ENCODE measurements at regions not wholly inside any gene's neighbourhood (a gene's known extent, or its start where the extent isn't known, plus 50 kb on each side); places are given as distances from the start of the nearest gene placed in this dataset.
"Not testable (repeated sequence)": the region's sequence is repeated elsewhere in the genome, so short reads cannot be mapped to it uniquely, and the experiment has no call there.

DNA sequence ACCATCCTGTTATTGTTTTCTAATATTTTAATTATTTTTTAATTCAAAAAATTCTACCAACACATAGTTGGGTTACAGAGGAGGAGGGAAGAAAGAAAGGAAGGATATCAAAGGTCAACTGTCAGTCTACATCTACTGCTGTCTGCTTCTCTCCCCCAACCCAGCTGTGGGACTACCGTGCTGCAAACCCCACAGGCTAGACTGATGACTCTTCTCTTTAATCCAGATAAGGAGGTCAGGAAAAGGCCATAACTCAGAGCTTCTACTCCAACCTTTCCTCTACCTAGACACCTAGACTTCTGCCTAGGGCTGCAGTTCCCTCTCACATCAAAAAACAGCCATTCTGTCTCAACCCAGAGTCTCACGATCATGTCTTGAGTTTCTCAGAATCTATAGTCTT lies 124.2 kb upstream of the ETV3 start:
- no peak for DNase-seq (ENCODE audit: low spot score)

DNA sequence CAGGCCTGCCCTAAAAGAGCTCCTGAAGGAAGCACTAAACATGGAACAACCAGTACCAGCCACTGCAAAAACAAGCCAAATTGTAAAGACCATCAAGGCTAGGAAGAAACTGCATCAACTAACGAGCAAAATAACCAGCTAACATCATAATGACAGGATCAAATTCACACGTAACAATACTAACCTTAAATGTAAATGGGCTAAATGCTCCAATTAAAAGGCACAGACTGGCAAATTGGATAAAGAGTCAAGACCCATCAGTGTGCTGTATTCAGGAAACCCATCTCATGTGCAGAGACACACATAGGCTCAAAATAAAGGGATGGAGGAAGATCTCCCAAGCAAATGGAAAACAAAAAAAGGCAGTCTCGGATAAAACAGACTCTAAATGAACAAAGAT lies 117.7 kb upstream of the ETV3 start:
- not testable (repeated sequence) for DNase-seq (ENCODE audit: low spot score)

DNA sequence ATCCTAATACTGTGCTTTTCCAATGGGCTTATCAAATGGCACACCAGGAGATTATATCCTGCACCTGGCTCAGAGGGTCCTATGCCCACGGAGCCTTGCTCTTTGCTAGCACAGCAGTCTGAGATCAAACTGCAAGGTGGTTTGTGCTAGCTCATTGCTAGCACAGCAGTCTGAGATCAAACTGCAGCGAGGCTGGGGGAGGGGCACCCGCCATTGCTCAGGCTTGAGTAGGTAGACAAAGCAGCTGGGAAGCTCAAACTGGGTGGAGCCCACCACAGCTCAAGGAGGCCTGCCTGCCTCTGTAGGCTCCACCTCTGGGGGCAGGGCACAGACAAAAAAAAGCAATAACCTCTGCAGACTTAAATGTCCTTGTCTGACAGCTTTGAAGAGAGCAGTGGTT lies 116.0 kb upstream of the ETV3 start:
- DNase-seq (ENCODE audit: low spot score): not testable (repeated sequence)

DNA sequence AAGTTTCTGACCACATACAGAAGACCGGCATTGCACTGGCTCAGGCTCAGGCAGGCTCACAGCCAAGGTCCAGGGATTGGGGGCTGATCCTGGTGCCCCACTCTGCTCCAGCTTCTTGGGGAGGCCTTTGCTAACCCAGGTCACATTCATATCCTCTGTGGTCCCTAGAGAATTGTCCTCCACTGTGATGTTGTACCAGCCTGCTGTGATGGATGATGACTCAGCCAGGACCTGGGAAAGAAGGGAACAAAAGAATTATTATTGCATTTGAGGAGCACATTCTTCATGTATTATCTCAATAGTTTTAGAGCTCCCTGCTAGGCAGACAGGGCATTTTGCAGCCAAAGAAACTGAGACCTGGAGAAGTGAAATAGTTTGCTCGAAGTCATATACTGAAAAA lies 114.3 kb upstream of the ETV3 start:
- DNase-seq (ENCODE audit: low spot score): no peak

DNA sequence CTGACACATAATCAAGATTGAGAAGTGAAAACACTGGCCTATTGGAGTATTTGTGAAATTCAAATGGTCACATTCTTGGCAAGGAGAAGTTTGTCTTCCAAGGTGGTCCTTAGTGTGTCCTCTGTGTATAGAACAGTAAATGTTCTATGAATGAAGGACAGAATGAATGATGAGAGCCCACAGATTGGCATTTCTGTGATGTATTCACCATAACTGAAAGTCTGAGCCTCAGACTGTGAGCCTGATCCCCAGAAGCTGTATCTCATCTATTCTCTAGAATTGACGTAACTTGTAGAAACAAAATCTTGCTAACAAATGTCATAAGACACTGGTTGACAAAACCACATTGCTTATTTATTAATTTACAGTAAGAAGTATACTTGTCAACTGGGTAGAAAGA lies 111.5 kb upstream of the ETV3 start:
- no peak for DNase-seq (ENCODE audit: low spot score)

DNA sequence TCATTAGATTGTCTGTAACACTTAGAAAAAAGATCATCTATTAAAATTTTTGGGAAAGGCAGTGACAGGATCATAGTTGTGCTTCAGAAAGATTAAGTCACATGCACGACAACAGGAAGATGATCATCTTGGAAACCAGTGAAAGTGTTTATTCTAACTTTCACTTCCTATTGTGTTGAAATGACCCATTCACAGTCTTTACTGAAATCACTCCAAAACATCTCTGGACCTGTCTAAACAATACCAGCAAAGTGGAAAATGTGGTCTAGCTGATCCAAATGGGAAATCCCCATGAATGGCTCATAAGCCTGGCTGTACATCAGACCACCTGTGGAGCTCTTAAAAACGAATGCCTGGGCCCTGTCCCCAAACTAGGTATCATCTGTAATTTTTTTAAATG lies 111.1 kb upstream of the ETV3 start:
- no peak for DNase-seq (ENCODE audit: low spot score)

DNA sequence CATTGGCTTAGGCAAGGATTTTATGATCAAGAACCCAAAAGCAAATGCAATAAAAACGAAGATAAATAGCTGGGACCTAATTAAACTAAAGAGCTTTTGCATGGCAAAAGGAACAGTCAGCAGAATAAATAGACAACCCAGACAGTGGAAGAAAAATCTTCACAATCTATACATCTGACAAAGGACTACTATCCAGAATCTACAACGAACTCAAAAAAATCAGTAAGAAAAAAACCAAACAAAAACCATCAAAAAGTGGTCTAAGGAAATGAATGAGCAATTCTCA lies 109.5 kb upstream of the ETV3 start:
- not testable (repeated sequence) for DNase-seq (ENCODE audit: low spot score)

DNA sequence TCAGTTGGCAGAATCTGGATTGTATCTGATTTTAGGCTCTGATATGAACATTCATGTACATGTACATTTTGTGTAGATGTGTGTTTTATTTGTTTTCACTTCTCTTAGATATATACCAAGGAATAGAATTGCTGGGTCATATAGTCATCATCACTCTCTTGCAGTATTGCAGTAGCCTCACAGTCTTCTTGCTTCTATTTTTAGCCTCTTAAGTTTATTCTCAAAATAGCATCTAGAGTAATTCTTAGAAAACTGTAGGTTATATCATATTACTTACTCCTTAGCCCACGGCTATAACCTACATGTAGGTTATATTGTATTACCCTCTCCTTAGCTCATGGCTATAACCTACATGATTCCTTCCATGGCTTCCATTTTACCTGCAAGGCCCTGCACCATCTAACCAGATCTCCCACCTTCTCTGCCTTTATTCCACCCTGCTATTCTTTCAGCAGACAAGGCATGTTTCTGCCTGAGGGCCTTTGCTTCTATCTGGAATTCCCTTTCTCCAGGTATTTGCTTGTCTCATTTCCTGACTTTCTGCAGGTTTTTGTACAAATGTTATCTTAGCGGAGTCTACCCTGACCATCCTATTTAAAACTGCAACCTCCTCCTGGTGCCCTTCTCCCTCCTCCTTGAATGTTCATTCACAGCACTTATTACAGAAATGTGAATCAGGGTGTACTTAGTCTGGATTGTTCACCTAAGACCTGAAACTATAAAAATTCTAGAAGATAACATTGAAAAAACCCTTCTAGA lies 109.0 kb upstream of the ETV3 start:
- DNase-seq (ENCODE audit: low spot score): no peak

DNA sequence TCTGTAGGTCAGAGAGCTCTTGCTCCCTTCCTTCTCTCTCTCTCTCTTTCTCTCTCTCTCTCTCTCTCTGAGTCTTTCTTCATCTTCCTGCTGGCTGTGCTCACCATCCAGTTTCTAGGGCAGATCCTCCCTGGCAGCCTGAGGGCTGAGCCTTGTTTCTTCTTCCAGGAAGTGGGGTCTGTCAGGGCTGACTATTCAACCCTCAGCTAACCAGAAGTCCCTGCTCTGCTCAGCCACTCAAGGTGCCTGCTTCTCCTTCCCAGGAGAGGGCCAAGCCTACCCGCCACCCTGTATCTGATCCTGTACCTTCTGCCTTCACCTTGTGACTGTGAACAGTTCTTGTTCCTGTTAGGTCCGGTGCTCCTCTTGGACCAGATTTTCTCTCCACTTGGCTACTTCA lies 107.6 kb upstream of the ETV3 start:
- no peak for DNase-seq (ENCODE audit: low spot score)

DNA sequence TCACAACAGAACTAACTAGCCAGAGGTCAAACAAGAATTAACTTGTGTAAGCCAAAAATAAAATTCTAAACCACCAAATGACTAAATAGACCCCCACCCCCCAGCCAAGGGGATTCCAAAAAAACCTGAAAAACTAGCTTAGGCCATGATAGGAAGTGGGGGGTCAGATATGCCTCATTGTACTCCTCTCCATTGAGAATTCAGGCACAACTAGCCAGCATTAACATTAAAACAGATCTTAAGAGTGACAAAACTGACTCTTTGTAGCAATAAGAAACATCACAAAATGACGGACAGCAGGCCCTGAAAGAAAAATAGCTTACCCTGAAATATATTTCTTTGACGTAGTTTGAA lies 103.0 kb upstream of the ETV3 start:
- DNase-seq (ENCODE audit: low spot score): no peak

DNA sequence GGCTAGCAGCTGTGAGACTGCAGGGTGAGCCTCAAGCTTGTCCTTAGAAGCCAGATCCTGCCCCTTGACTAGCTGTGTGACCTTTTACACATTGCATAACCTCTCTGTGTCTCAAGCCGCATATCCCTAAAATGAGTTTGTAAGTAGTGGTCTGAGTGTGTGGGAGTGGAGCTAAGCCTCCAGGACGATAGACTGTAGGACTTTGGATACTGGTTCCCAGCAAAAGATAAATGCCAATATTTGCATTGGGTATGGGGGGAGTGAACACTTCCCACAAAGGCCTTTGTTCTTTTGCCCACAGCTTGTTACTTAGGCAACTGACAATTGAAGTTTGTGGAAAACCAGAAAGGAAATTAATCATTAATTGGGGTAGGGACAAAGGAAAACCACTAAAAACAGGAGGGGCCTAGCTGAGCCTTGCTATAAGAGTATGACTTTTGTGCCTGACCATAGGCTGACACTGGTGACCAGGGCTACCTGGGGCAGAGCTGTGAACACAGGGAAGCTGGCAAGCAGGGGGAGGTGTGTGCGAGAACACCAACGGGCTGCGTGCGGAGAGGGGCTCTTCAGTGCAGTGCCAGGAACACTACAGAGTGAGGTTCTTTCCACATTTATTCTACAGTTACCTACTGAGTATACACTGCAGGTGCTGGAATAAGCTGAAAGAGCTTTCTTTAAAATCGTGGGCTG lies 102.4 kb upstream of the ETV3 start:
- DNase-seq (ENCODE audit: low spot score): no peak

DNA sequence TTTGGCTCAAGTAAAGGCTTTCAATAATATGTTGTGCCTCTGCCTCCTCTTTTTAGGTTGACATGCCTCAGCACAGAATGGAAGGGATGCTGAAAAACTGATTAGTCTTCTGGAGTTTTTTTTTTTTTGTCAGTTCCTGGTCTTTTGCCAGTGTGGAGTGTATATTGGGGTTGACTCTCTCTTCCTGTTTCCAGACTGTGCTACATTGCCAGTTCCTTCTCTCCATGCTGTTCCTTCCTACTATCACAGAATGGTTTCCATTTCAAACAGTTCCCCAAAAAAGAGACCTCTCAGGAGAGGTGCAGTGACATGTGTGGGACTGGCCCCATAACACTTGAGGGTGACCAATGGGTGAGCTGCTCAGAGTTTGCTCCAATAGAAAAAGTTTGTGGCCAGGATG lies 101.7 kb upstream of the ETV3 start:
- DNase-seq (ENCODE audit: low spot score): no peak

DNA sequence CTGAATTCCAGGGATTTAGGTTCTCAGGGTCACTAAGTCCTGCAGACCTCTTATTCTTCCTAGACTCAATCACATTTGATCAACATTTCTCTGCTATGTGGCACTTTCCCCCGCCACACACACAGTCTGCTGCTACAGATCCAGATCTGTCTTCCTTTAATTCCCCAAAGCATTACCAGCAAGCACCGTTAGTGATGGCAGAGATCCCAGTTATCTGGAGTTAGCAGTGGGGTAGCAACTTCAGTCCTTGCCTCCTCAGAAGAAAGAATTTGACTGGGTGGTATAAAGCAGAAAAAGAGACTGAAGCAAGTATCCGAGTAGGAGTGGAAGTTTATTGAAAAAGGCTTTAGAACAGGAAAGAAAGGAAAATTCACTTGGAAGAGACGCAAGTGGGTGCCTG lies 100.4 kb upstream of the ETV3 start:
- no peak for DNase-seq (ENCODE audit: low spot score)

DNA sequence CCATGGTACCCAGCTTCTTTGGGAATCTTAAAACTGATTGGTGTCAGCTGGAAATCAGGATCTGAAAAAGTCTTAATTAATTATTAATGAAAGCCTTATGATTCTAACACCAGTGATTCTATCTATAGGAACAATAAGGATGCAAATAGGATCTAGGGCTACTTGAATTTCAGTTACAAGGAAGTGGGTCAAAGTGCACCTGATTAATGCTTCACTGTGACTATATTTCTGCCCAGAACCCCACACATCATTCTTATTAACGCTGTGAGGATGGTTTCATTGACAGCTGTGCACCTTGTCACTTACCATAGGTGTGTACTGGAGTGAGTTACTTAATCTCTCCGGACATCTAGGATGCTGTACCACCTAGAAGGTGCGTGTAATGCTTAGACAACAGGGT lies 99.8 kb upstream of the ETV3 start:
- DNase-seq (ENCODE audit: low spot score): no peak

DNA sequence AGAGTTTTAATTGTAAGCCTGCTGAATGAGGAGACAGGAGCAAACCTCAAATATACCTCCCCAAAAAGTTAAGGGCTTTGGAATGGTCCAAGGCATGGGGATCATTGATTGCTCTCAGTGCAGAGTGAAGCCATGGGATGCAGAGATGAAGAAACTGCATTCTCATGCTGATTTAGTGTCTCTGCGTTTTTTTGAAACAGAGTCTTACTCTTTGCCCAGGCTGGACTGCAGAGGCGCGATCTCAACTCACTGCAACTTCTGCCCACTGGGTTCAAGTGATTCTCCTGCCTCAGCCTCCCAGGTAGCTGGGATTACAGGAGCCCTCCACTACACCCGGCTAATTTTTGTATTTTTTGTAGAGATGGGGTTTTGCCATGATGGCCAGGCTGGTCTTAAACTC lies 99.3 kb upstream of the ETV3 start:
- no peak for DNase-seq (ENCODE audit: low spot score)

DNA sequence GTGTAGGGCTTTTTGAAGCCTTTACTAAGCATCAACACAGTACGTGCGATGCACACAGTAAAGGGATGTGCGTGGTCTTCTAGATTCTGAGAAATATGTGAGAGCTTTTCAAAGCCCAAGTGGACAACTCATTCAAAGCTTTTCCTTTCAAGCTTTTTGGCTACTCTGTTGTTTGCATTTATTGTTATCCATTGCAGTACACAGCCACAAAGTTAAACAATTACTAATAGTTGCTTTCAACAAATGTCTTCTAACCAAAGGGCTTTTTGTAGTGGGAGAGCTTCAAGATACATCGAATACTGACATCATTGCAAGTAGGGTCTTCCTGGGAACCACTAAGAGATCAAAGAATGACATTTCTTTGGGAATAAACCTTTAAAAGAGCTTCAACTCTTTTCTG lies 97.9 kb upstream of the ETV3 start:
- no peak for DNase-seq (ENCODE audit: low spot score)

DNA sequence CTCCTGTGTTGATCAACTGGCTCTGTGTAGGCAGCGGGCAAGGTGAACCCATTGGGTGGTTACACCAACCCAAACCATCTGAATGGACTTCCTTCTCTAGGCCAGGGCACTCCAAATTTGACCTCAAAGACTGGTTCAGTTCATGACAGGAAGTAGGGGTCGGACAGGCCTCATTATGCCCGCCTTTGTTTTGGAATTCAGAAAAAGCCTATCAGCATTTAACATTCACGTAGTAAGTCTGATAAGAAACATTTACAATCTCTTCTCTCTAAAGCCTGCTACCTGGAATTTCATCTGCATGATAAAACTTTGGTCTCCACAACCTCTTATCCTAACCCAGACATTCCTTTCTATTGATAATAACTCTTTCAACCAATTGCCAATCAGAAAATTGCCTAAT lies 97.1 kb upstream of the ETV3 start:
- no peak for DNase-seq (ENCODE audit: low spot score)

DNA sequence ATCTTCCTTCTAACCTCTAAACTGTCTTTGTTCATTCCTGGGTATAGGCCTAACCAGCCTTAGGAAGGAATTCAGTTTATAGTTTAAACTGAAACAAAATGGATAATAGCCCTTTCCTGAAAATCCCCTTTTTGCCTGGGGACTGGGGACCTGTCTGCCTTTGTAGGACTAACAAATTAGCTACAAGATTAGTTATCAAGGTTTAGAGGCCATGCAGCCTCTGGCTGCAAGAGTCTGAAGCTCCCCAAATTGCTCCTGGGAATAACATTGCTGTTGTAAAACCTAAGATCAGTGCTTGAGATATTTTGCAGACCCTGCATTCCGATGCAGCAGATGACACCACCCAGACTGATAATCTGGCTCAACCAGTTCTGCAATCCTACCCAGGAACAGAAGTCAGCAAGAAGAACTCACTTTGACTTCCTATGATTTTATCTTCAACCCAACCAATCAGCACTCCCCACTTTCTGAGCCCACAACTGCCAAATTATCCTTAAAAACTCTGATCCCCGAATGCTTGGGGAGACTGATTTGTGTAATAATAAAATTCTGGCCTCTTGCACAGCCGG lies 96.6 kb upstream of the ETV3 start:
- no peak for DNase-seq (ENCODE audit: low spot score)

DNA sequence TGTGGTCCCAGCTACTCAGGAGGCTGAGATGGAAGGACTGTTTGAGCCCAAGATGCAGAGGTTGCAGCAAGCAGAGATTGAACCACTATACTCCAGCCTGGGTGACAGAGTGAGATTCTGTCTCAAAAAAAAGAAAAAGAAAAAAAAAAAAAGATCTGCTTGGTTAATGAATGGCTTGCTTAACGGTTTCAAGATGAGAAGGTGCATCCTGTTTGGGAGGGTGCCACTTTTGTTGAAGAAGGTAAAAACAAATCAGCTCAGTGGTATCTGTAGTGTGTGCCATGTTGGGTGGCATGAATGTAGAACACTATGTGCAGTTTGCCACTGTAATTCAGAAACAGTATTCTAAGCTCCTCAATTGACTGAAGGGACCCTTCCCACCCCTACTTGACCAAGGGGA lies 94.9 kb upstream of the ETV3 start:
- no peak for DNase-seq (ENCODE audit: low spot score)

DNA sequence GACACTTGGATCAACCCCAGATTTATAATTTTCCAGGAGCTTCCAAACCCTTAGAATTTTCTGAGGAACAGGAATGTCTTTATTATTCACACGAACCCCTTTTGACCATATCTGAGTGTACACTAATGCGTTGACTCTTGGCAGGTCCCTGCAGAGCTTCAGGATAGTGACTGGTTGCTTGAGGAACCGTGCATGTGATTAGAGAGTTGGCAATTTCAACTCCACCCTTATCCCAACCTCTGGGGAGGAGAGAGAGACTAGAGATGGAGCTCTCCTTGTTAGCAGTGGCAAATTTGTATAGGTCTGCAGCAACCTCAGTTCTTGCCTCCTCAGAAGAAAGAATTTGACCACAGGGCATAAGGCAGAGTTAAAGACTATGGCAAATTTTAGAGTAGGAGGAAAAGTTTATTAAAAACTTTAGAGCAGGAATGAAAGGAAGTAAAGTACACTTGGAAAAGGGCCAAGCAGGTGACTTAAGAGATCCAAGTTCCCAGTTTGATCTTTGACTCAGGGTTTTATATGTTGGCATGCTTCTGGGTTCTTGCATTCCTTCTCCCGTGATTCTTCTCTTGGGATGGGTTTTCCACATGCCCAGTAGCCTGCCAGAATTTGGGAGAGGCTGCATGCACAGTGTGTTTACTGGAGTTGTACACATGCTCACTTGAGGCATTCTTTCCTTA lies 93.8 kb upstream of the ETV3 start:
- DNase-seq (ENCODE audit: low spot score): no peak

DNA sequence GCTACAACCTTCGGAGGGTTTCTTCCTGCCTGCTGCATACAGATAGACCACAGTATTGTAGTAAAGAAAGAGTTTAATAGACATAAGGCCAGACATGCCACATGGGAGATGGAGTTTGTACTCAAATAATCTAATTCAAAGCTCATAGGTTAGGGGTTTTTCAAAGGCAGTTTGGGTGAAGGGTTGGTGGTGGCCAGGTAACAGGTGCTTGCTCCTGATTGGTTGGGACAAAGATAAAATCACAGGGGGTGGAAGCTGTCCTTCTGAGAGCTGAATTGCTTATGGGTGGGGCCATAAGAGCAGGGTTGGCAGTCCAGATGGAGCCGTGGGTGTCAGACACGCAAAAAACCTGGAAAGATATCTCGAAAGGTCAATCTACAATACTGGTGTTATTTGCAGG lies 92.3 kb upstream of the ETV3 start:
- DNase-seq (ENCODE audit: low spot score): no peak

DNA sequence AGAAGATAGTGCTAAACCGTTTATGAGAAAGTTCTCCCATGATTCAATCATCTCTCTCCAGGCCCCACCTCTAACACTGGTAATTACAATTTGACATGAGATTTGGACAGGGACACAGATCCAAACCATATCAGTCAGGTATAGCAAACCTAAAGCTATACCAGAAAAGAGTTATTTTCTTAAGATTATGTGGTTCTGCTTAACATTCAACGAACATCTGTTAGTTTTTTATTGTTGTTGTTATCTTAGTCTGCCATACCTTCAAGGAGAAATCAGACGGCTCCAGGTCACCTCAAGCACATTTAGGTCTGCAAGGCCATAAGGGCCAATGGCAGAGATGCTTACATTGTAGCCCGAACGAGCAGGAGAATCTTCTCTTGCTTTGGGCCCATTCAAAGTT lies 89.5 kb upstream of the ETV3 start:
- DNase-seq (ENCODE audit: low spot score): no peak

DNA sequence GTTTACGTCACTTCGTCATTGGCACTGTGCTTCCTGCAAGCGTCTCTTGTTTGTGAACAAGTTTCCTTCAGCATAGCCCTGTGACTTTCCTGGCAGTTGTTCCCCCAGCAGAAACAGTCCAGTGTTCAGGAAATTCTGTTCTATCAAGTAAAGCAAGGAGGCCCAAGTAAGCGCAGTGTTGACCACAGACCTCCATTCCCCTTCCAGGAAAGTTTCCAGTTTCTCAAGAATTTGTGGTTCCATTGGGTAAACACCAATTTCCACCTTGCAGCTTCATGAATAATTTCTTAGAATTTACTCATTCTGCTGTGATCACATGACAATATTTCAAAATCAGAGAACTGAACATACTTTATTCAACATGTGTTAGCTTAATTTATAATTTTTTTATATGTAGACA lies 88.5 kb upstream of the ETV3 start:
- DNase-seq (ENCODE audit: low spot score): no peak

DNA sequence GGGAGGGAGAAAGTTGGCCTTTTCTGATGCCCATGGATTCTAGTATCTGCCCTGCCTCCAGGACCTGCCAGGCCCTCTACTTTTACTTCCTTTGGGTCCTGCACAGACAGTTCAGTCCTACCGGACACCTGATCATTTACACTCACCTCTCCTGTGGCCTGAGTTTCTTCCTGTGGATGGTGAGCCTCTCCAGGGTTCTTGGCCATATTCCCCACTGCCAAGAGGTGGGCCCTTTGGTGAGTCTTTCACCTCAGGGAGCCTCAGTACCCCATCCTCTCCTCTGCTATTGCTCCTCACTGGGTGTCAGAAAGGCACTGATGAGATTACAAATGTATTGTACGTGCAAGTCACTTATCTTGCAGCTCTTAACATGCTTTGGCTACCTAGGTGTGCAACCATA lies 81.4 kb upstream of the ETV3 start:
- DNase-seq (ENCODE audit: low spot score): no peak

Measured in AG20443 (cell line).